HEK293 (cell line): ENCODE measurements at regions not wholly inside any gene's neighbourhood (a gene's known extent, or its start where the extent isn't known, plus 50 kb on each side); places are given as distances from the start of the nearest gene placed in this dataset.

Experiments used
- BCL11A ChIP-seq: fragments of 450-650 bp; formaldehyde crosslinking; IDR thresholded peaks from 2 replicates; pipeline ENCODE4 v1.5.1; 2016; ENCODE audit warnings: low read depth, missing biosample characterization, missing genetic modification characterization
- HOXA7 ChIP-seq: sonication (generic); formaldehyde crosslinking; IDR thresholded peaks from 2 replicates; pipeline ENCODE4 v1.8.1; 2022; ENCODE audit warnings: missing genetic modification reagents, borderline replicate concordance
- ZNF558 ChIP-seq: fragments of 450-650 bp; formaldehyde crosslinking; IDR thresholded peaks from 2 replicates; pipeline ENCODE4 v1.5.1; 2016; ENCODE audit warnings: missing biosample characterization, missing genetic modification characterization
- TF ChIP-seq, protein P1 (sequence below): fragments of 450-650 bp; formaldehyde crosslinking; IDR thresholded peaks from 2 replicates; pipeline ENCODE4 v1.5.1; 2016; ENCODE audit warnings: missing biosample characterization, missing genetic modification characterization

DNA sequence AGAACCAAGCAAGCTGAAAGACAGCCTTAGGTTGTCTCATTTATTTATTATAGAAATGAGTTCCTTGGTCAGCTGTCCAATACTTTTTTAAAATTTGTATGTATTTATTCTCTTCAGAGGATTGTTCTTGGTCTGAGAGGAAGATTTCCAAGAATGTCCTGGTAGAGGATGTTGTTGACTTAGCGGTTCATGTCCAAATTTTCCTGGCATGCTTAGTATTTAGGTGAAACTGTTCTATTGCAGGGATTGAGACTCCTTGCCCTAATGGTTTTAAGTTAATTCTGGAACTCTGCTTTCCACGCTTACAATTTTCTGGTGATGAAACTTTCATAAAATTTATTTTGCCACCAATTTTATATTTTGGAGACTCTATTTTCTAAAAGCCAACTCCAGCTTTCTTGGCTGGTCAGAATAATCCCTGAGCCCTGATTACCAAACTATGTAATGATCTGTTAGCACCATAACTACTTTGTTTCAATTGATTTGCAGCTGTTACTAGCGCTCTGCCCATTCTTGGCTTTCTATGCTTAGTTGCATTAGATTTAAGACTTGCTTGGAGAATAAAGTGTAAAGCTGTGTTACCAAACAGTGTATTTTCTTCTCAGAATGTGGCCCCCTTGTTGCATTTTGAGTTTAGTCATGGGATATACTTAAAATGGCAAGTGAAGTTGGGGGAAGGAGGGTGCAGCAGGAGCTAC lies 1868.8 kb upstream of the CELF4 start:
- TF ChIP-seq, protein P1, sequence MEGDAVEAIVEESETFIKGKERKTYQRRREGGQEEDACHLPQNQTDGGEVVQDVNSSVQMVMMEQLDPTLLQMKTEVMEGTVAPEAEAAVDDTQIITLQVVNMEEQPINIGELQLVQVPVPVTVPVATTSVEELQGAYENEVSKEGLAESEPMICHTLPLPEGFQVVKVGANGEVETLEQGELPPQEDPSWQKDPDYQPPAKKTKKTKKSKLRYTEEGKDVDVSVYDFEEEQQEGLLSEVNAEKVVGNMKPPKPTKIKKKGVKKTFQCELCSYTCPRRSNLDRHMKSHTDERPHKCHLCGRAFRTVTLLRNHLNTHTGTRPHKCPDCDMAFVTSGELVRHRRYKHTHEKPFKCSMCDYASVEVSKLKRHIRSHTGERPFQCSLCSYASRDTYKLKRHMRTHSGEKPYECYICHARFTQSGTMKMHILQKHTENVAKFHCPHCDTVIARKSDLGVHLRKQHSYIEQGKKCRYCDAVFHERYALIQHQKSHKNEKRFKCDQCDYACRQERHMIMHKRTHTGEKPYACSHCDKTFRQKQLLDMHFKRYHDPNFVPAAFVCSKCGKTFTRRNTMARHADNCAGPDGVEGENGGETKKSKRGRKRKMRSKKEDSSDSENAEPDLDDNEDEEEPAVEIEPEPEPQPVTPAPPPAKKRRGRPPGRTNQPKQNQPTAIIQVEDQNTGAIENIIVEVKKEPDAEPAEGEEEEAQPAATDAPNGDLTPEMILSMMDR (tag by site-specific recombination): no peak
- TF ChIP-seq HOXA7 (CRISPR knock-in tag): no peak
- TF ChIP-seq BCL11A: no peak
- TF ChIP-seq ZNF558 (tag by site-specific recombination): no peak
